HG03045 (cell line): ENCODE measurements at regions not wholly inside any gene's neighbourhood (a gene's known extent, or its start where the extent isn't known, plus 50 kb on each side); places are given as distances from the start of the nearest gene placed in this dataset.
"Not testable (repeated sequence)": the region's sequence is repeated elsewhere in the genome, so short reads cannot be mapped to it uniquely, and the experiment has no call there.

Experiments used
- ATAC-seq: cut with Tn5 transposase; IDR thresholded peaks from one replicate; pipeline ENCODE4 v1.9.1; 2021; ENCODE audit warnings: mild to moderate bottlenecking, moderate library complexity; ENCODE audit not compliant: unreplicated experiment

DNA sequence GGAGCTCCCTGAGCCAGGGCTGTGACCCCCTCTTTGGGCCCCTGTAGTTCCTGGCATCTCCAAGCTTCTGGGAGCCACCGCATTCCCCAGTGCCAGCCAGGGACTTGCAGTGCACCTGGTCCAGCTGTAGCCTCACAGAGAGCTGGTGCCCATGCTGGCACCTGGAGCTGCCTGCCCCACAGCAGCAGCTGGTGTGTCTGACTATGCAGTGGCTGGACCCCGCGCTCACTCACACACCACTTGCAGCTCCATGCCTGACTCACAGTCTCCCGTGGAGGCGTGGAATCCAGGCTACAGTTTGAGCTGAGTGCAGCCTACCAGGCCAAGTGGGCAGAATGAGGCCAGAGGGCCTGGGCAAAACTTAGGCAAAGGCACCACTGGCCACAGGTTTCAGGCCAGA is 102.2 kb upstream of the NAMPT start:
- ATAC-seq, result no peak

DNA sequence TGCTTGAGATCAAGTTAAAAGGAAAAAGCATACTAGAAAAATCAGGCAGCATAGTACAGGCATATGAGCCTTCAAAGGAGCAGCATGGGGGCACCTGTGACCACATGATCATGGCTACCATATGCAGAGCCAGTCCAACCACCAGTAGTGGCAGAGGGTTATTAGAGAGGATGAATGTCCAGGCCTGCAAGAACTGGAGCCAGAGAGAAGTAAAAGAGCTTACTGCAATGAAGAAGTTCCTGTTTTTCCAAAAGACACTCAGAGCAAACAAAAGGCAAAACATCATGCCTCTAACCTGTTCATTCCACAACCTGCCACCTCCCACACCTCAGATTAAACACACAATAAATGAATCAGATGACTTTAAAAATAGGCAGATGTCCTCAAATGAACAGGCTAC is 99.6 kb upstream of the NAMPT start:
- no peak for ATAC-seq

DNA sequence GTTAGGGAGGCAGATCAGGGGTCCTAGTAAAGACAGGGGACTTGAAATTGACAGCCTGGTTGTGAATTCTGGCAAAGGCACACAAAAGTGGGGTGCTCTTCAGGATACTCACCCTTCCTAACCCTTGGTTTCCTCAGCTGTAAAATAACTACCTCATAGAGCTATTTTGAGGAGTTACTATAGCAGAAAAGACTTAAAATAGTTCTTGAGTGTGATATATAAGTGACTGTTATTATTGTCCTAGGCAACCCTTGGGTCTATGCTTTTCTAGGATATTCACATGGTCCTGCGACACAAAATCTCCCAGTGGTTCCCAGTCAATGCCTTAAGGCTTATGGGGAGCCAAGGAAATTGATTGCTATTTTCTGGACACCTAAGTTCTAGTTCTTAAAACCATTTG is 98.1 kb upstream of the NAMPT start:
- no peak for ATAC-seq

DNA sequence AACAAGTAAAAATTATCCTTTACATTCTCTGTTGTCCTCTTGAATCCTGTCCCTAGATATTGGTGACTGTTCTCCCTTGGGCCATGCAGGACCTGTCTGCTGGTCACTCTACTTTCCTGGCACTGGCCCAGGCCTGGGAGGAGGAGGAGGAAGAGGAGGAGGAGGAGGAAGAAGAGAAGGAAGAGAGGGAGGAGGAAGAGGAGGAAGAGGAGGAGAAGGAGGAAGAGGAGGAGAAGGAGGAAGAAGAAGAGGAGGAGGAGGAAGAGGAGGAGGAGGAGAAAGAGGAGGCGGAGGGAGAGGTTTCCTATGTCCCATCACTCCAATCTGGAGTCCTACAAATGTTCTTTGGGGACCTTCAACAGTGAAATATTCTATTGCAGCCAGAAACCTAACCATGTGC is 97.3 kb upstream of the NAMPT start:
- ATAC-seq, result no peak

DNA sequence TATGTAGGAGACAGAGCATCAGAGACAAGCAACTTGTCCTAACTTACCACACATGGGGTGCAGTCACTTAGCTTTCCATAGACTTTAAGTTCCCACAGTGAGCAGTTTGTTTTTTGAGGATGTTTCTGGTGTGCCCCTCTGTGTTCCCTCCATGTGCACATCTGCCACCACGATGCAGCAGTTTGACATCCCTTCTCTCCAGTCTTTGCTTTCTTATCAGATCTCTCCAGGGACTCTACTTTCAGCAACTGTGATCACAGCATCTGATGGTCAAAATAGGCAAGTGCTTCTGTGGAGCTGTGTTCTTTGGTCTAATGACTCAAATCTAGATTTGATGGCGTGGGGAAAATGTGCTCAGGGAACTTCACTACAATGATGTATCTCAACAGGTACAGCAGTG is 96.5 kb upstream of the NAMPT start:
- no peak for ATAC-seq

DNA sequence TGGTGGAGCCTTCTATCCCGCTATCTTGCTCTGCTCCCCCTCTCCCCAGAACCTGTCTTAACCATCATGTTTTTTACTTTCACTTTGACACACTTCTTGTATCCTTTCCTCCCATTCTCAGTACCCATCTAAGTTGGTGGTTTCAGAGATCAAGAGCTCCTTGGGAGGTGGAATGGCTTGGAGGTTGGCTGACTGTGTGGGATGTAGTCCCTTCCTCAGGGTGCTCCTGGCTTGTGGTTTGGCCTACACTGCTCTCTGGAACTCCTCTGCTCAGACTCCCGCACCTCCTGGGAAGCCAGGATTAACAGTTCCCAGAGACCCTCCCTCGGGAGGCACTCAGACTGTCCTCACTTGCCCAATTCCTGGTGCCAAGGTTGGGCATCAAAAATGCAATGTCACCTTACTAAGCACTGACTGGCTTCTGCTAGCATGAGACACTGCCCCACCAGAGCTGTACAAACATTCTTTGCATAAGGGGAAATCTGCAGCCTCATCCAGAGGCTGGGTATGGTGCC is 93.1 kb upstream of the NAMPT start:
- ATAC-seq, result no peak

DNA sequence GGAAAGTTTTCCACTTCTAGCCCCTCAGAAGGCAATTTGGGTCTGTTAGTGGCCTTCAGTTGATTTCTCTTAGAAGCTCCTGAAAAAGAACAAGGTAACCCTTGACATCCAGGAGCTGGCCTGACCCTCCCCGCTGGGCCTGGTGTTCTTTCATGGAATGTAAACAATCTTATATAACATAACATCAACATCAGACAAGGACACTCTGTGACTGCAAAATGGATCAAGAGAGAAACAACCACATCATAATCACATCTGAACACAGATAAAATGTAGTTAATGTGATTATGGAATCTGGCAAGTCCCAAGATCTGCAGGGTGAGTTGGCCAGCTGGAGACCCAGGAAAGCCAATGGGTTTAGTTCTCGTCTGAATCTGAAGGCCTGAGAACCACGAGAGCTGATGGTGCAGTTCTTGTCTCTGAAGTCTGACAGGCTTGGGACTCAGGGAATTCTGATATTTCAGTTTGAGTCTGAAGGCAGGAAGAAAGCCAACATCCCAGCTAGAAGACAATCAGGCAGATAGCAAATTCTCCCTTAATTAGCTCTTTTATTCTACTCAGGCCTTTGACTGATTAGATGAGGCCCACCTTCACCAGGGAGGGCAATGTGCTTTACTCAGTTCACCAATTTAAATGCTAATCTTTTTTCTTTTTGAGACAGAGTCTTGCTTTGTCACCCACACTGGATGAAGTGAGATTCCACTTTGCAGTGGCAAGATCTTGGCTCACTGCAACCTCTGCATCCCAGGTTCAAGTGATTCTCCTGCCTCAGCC is 91.4 kb upstream of the NAMPT start:
- no peak for ATAC-seq

DNA sequence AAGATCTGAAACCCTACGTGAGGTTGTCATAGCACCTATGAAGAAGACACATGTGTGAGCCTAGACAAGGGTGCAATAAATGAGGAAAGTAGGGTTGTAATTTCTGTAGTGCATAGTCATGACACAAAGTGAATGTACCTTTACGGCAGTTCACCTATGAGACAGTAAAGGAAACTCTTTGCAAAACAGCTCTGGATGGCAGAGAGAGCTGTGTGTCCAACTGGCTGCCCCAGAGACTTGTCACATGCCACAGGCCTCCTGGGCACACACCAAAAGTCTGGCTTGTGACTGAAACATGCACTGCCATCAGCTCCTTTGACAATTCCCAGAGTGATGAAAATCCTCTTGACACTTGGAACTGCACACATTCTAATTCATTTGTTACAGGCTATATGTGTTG is 90.7 kb upstream of the NAMPT start:
- ATAC-seq, result no peak

DNA sequence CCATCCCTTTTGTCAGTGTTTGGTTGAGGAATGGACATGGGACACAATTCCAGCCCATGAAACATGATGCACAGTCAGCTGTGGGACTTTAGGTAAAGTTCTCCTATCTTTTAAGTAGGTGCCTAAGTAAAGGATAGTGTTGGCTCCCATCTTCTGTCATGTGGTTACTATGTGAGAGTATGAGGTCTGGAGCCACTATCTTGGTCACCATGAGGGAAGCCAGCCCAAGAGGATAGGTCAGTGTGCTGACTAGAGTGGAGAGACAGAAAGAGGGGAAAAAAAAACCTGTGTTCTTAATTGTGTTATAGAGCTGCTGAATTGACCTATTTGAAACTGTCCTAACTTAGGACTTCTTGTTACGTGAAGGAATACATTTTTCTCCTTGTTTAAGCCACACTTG is 89.7 kb upstream of the NAMPT start:
- no peak for ATAC-seq

DNA sequence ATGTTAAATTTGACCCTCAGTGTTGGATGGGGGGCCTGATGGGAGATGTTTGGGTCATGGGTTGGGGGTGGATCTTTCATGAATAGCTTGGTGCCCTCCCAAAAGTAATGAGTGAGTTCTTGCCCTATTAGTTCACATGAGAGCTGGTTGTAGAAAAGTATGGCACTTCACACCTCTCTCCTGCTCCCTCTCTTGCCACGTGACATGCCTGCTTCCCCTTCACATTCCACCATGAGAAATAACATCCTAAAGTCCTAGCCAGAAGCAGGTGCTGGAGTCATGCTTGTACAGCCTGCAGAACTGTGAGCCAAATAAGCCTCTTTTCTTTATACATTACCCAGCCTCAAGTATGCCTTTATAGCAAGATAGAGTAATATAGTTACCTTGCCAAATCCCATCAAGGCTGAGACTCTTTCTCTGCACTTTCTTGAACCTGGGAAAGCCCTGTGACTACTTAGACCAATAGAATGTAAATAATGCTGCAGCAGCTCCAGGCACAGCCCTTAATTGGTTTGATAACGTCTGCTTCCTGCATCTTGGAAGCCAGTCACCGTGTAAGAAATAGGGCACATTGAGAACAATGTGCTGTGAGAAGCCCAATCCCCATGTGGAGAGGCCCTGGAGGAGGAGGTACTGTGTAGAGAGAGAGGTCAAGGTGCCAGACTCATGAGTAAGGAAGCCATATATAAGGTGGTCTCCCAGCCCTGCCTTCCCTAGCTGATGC is 88.0 kb upstream of the NAMPT start:
- no peak for ATAC-seq

DNA sequence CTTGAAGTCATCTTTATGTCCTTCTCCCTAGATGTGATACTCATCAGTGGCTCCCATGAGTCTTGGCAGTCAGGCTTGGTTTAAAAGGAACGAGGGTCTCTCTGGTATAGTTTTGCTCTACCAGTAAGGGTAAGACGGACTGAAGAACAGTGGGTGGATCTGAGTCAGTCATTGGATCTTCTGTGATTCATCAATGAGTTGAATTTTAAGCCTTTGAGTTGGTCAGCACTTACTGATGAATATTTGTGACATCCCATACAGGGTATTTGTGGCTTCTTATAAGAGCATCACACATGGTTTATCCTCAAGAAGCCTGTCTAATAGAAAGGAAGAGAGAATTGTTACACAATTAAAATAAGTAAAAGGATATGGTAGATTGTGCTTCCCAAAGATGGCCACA is 87.3 kb upstream of the NAMPT start:
- ATAC-seq, result no peak

DNA sequence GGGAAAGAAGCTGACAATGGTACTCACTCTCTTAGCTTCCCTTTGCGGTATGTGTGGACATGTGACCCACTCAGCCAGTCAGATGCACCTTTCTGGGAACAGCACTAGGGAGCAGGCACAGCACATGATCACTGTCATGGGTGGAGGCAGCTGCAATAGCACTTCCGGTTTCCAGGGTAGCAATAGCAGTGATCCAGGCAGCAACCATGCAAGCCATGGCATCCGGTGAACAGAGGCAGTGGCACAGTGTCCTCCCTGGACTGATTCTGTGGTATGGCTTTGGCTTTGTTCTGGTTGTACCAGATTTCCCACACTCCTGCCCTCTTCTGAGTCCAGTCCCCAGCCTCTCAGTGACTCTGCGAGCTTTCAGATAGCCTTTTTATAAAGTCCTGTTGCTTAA is 86.8 kb upstream of the NAMPT start:
- ATAC-seq, result no peak

DNA sequence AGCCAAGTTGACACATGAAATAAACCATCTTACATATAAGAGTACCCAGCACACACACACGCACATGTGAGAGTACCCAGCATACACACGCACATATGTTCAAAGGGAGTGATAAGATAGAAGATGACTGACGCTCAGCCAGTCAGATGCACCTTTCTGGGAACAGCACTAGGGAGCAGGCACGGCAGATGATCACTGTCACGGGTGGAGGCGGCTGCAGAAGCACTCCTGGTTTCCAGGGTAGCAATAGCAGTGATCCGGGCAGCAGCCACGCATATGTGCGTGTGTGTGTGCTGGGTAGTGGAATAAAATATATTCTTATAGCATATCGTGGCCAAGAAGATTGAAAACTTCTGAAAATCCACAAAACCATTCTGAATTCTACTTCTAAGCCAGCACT is 85.8 kb upstream of the NAMPT start:
- ATAC-seq, result no peak

DNA sequence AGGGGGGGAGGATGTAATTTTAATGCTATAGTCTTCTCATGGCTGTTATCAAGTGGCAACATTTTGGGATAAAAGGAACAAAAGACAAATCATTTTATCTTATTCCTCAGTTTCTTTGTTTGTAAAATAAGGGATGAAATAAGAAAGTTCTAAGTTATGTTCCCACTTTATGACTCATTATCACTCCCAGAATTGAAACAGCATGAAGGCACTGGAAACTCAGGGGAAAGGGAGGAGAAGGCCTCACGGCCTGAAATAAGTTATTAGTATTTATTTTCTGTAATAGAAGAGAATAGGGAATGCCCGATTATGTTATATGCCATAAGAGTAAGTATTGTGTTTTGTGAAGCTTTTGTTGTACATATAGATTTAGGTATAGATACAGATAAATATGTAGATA is 85.0 kb upstream of the NAMPT start:
- ATAC-seq, result no peak

DNA sequence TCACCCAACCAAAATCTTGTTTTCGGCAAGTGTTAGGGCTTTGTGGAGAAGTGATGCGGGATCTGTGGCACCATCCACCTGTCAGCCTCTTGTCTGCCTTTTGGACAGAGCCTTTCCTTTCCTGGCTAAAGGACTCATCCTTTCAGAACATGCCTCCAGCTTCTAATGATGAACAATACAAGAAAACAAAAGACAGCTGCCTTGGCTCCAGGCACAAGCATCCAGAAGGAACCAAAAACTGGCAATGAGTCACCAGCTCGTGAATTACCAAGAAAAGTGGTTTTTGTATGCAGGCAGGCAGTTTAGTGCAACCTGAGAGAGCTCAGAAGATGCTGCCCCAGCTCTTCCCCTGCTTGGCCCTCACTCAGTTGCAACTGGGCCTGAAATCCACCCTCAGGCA is 84.6 kb upstream of the NAMPT start:
- no peak for ATAC-seq

DNA sequence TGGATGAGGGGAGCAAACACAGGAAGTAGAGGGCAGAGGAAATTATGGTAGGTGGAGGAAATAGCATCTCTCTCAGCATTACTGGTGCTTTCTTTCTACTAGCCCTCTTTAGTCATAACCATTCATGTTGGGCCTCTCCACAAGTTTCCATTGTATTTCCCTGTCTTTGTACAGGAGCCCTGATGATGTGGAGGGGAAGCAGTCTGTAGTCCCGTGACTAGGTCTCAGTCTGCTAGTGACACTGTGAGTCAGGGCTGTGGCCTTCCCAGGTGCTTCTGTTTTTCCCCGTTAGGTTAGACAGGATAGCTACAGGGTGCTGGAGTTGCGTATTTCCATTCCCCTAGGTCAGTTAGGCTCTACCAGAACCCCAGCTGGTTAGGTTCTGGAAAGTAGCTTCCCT is 82.9 kb upstream of the NAMPT start:
- no peak for ATAC-seq

DNA sequence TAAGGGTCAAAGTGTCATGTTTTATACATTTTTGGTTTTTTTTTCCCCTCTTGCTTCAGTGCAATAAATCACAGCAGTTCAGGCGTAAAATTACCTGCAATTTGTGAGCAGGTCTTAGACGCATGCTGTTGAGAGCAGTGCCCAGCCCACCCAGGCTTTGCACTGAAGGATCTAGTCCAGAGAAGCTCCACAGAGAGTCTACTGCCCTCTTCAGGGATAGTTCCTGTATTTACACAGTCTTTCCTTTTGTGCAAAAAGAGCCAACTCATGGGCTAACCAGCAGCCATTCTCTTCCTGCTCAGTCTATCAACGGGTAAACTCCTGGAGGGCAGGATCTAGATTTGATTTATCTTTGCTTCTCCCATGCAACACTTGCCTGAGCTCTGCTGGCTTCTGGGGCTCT is 82.2 kb upstream of the NAMPT start:
- ATAC-seq, result no peak

DNA sequence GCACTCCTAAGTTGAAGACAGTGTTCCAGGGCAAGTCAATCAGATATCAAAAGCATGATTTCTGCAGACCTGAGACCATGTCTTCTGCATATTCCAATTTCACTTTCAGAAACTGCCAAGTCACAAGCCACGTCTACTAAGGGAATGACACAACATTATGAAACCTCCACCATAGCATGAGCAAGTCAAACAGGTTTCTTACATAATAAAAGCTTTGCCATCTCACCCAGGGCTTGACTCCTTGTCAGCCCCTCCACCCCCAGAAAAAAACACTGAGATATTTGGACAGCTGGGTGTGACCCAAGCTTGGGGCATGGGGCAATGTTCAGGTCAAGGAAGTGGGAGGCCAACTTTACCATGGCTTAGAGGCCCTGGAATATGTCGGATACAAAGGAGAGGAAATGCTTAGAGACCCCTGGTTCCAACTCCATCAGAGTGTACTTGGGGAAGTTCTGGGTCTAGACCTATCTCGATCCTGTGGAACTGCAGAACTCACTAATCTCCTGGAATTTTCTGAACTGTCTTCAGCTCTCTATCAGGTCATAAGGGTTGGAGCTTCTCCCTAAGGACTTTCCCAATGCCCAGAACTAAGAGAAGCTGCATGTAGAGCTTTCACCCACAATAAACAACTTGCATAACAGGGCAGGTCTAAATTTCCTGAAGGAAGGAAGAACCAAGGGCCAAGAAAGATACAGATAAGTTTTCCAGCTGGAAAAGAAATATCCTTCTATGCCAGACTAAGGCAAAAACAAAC is 80.6 kb upstream of the NAMPT start:
- peak; percentile 89 for ATAC-seq

DNA sequence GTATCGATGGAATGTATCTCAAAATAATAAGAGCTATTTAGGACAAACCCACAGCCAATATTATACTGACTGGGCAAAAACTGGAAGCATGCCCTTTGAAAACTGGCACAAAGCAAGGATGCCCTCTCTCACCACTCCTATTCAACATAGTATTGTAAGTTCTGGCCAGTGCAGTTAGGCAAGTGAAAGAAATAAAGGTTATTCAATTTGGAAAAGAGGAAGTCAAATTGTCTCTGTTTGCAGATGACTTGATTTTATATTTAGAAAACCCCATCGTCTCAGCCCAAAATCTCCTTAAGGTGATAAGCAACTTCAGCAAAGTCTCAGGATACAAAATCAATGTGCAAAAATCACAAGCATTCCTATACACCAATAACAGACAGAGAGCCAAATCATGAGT is 77.7 kb upstream of the NAMPT start:
- ATAC-seq, result not testable (repeated sequence)

DNA sequence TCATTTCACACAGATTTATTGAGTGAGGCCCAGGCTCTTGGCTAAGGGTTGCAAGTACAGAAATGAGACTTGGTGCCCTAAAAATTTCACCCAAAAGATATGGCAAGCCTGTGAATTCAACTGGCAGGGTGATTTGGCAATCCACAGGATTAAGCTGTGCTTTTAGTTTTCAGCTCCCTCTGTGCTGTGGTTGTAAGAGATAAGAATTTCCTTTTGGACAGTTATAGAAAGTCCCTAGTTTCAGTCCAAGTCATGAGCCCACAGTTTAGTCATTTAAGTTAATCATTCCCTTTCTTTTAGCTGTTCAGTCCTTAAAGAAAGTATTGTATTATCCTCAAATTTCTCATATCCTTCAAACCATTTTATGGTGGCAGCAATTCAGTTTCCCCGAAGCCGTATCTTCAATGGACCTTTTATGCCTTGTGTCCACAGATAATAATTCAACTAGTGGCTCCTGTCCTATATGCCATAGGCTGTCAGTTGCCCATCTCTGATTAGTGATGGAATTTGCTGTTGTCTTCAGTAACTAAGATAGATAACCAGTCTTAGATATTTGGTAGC is 73.4 kb upstream of the NAMPT start:
- ATAC-seq, result peak; percentile 65

DNA sequence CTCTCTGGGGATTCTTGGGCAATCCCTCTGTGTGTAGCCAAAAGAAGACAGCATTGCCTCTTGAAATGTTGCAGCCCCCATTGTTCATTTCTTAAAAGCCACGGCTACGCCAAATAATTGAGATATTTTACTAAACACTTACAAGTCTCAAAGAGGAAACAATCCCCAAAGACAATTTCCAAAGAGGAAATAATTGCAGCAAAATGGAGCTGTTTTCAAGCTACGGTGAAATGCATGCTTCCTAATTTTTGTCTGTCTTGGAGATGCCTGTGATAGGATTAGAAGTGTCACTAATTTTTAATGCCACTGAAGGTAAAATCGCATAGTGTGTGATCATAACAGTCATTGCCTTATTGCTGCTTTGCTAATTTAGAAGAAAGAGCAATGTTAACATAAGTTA is 72.9 kb upstream of the NAMPT start:
- no peak for ATAC-seq
